Breast epithelium (tissue), 3 donors: ENCODE measurements at regions not wholly inside any gene's neighbourhood (a gene's known extent, or its start where the extent isn't known, plus 50 kb on each side); places are given as distances from the start of the nearest gene placed in this dataset.

Experiments used
- CTCF ChIP-seq, 3 donors: fragments of 450-650 bp; IDR thresholded peaks; one replicate each; pipeline ENCODE4 v1.5.1; 2016 to 2017; ENCODE audit warnings: antibody characterized with exemption in 3 of 3, mild to moderate bottlenecking in 3 of 3, moderate library complexity in 3 of 3
- POLR2A ChIP-seq: fragments of 450-650 bp; IDR thresholded peaks from one replicate; pipeline ENCODE4 v1.6.1; 2016; ENCODE audit warnings: antibody characterized with exemption, mild to moderate bottlenecking, moderate library complexity

GRCh38 chr10:121032460-121032859, 181.3 kb downstream of the WDR11 start:
- TF ChIP-seq CTCF (IDR thresholded peaks at IDR 0.05): no peak
- TF ChIP-seq POLR2A: no peak
